ENCODE measurements at regions not wholly inside any gene's neighbourhood (a gene's known extent, or its start where the extent isn't known, plus 50 kb on each side); places are given as distances from the start of the nearest gene placed in this dataset.

GRCh38 chr4:123235431-123235830, 161.2 kb upstream of the SPRY1 start:
- TF ChIP-seq, protein P1, sequence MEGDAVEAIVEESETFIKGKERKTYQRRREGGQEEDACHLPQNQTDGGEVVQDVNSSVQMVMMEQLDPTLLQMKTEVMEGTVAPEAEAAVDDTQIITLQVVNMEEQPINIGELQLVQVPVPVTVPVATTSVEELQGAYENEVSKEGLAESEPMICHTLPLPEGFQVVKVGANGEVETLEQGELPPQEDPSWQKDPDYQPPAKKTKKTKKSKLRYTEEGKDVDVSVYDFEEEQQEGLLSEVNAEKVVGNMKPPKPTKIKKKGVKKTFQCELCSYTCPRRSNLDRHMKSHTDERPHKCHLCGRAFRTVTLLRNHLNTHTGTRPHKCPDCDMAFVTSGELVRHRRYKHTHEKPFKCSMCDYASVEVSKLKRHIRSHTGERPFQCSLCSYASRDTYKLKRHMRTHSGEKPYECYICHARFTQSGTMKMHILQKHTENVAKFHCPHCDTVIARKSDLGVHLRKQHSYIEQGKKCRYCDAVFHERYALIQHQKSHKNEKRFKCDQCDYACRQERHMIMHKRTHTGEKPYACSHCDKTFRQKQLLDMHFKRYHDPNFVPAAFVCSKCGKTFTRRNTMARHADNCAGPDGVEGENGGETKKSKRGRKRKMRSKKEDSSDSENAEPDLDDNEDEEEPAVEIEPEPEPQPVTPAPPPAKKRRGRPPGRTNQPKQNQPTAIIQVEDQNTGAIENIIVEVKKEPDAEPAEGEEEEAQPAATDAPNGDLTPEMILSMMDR (IDR thresholded peaks at IDR 0.05; ENCODE audit: low read depth, low read length) = no peak
- no peak for TF ChIP-seq EZH2phosphoT487 (IDR thresholded peaks at IDR 0.05; ENCODE audit: low read depth)
